ENCODE measurements at regions not wholly inside any gene's neighbourhood (a gene's known extent, or its start where the extent isn't known, plus 50 kb on each side); places are given as distances from the start of the nearest gene placed in this dataset.

DNA sequence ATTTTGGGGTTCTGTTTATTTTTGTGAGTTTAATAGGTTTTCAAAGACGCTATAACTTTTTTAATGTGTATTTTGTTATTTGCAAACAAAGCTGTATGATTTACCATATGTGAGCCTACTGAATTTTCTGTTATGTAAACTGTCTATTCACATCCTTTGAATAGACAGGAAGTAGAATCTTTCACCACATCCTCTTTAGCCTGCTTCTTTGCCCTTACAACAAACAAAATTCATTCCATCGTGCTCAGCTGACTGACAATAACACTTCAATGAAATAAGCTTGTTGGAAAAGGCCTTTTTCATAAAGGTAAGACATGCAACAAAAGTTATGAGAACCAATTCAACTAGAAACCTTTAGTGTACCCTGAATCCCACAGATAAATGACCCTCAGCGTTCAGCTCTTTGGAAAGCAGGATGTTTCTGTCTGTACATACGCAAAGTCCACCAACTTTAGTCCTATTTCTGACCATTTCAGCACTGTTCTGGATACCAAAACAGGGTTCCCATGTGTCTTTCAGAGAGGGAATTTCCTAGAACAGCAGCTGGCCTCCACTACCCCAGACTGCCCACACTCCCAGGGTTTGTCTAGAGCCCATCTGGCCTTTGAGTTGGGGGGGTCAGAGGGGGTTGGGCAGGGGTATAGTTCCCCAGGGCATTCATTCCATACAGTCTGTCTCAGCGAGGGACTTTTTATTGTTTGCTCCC, 71.3 kb downstream of the DUSP6 start:
- TF ChIP-seq, protein P1, sequence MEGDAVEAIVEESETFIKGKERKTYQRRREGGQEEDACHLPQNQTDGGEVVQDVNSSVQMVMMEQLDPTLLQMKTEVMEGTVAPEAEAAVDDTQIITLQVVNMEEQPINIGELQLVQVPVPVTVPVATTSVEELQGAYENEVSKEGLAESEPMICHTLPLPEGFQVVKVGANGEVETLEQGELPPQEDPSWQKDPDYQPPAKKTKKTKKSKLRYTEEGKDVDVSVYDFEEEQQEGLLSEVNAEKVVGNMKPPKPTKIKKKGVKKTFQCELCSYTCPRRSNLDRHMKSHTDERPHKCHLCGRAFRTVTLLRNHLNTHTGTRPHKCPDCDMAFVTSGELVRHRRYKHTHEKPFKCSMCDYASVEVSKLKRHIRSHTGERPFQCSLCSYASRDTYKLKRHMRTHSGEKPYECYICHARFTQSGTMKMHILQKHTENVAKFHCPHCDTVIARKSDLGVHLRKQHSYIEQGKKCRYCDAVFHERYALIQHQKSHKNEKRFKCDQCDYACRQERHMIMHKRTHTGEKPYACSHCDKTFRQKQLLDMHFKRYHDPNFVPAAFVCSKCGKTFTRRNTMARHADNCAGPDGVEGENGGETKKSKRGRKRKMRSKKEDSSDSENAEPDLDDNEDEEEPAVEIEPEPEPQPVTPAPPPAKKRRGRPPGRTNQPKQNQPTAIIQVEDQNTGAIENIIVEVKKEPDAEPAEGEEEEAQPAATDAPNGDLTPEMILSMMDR (IDR thresholded peaks at IDR 0.05; ENCODE audit: poor library complexity): no peak
- TF ChIP-seq EZH2 (IDR thresholded peaks at IDR 0.05; ENCODE audit: borderline replicate concordance) (no peak), EZH2phosphoT487 (IDR thresholded peaks at IDR 0.05; ENCODE audit: low read depth, severe bottlenecking, unreplicated experiment) (no peak)

Data from hepatocyte (in vitro differentiated cells).